Ascending aorta (tissue), 2 donors: ENCODE measurements at regions not wholly inside any gene's neighbourhood (a gene's known extent, or its start where the extent isn't known, plus 50 kb on each side); places are given as distances from the start of the nearest gene placed in this dataset.

Source experiments
- DNase-seq, 2 donors: peaks; one replicate each; pipeline ENCODE4 v3.0.0-alpha.2; 2019; ENCODE audit warnings: low spot score in 2 of 2
- H3K27ac ChIP-seq, 2 donors: fragments of 200-600 bp; sonication (generic); one replicate each; pipeline ENCODE4 v1.5.1; 2016 to 2017; ENCODE audit warnings: mild to moderate bottlenecking in 1 of 2
- H3K27me3 ChIP-seq: fragments of 200-600 bp; sonication (generic); one replicate; pipeline ENCODE4 v1.5.1; 2017
- H3K36me3 ChIP-seq, 2 donors: fragments of 200-600 bp; sonication (generic); one replicate each; pipeline ENCODE4 v1.5.1; 2016
- H3K4me1 ChIP-seq, 2 donors: fragments of 200-600 bp; sonication (generic); one replicate each; pipeline ENCODE4 v1.5.1; 2016 to 2017; ENCODE audit warnings: mild to moderate bottlenecking in 1 of 2
- H3K4me3 ChIP-seq, 2 donors: fragments of 200-600 bp; sonication (generic); one replicate each; pipeline ENCODE4 v1.5.1; 2016 to 2017; ENCODE audit warnings: mild to moderate bottlenecking in 1 of 2
- H3K9me3 ChIP-seq, 2 donors: fragments of 200-600 bp; sonication (generic); one replicate each; pipeline ENCODE4 v1.5.1; 2016
- intact Hi-C: fragments of 100-400 bp; cut with DNase I; formaldehyde crosslinking; loops from one replicate; pipeline ENCODE4 v1.15.1; 2023
- TF ChIP-seq, protein P1 (sequence below), 3 experiments: fragments of 200-600 bp in 2 of 3; fragments of 450-650 bp in 1 of 3; sonication (generic) in 2 of 3; IDR thresholded peaks; one replicate each; pipeline ENCODE4 v1.5.1; 2016 to 2019; ENCODE audit warnings: antibody characterized with exemption in 3 of 3, mild to moderate bottlenecking in 1 of 3, moderate library complexity in 1 of 3

DNA sequence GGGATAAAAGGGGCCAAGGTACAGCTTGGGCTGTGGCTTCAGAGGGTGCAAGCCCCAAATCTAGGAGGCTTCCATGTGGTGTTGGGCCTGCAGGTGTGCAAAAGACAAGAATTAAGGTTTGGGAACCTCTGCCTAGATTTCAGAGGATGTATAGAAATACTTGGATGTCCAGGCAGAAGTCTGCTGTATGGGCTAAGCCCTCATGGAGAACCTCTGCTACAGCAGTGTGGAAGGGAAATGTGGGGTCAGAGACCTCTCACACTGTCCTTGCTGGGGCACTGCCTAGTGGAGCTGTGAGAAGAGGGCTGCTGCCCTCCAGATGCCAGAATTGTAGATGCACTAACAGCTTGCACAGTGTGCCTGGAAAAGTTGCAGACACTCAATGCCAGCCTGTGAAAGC lies 880.6 kb upstream of the ID2 start:
- H3K27ac ChIP-seq: no peak overlapping the region
- H3K36me3 ChIP-seq: no peaks in the 10 kb centered on the region
- DNase-seq: no peak
- intact Hi-C loops: no loop called here
- H3K4me1 ChIP-seq: no peaks in the 10 kb centered on the region
- H3K27me3 ChIP-seq: no peaks in the 10 kb centered on the region
- TF ChIP-seq, protein P1, sequence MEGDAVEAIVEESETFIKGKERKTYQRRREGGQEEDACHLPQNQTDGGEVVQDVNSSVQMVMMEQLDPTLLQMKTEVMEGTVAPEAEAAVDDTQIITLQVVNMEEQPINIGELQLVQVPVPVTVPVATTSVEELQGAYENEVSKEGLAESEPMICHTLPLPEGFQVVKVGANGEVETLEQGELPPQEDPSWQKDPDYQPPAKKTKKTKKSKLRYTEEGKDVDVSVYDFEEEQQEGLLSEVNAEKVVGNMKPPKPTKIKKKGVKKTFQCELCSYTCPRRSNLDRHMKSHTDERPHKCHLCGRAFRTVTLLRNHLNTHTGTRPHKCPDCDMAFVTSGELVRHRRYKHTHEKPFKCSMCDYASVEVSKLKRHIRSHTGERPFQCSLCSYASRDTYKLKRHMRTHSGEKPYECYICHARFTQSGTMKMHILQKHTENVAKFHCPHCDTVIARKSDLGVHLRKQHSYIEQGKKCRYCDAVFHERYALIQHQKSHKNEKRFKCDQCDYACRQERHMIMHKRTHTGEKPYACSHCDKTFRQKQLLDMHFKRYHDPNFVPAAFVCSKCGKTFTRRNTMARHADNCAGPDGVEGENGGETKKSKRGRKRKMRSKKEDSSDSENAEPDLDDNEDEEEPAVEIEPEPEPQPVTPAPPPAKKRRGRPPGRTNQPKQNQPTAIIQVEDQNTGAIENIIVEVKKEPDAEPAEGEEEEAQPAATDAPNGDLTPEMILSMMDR (IDR thresholded peaks at IDR 0.05): no peak
- no peak overlapping the region for H3K4me3 ChIP-seq
- H3K9me3 ChIP-seq: no peaks in the 10 kb centered on the region

DNA sequence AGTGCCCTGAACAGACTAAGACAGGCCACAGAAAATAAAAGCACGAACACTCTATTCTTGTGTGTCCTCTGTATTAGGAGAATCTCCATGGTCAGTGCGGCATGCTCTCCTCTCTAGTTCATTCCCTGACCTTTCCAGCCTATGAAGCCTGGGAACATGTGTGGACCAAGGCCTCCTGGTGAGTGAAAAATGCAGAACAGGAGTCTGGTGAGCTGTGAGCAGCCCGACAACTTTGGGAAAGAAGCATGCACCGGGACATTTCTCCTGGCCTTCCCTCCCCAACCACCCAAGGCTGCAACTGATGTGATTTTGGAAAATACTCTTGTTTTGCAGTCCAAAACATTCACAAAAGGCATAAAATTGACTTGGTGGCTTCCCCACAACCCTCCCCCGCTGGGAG lies 878.3 kb upstream of the ID2 start:
- no peaks in the 10 kb centered on the region for H3K4me1 ChIP-seq
- no peaks in the 10 kb centered on the region for H3K36me3 ChIP-seq
- no peak overlapping the region for H3K27ac ChIP-seq
- no peak overlapping the region for H3K4me3 ChIP-seq
- H3K27me3 ChIP-seq: no peaks in the 10 kb centered on the region
- intact Hi-C loops: no loop called here
- TF ChIP-seq, protein P1 (IDR thresholded peaks at IDR 0.05): no peak
- H3K9me3 ChIP-seq: no peaks in the 10 kb centered on the region
- DNase-seq: no peak

DNA sequence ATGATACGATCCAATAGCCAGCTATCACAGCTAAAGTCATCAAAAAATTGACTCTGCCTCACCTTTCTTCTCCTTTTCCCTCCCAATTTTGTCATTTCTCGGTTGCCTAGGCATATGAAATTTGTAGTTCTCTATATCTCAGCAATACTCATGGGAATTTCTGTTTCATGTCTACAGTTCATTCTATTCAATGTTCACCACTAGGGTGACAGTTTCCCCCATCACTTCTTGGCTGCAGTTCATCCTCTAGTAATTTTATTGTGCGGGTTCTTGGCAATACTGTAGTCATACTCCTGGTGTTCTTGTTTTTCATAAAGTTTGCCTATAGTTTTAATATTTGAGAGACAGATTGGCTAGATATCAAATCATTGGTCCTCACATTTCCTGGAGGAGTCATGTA lies 872.2 kb upstream of the ID2 start:
- DNase-seq: no peak
- Histone ChIP-seq H3K4me1 (no peaks in the 10 kb centered on the region), H3K9me3 (no peaks in the 10 kb centered on the region), H3K27ac (no peak overlapping the region), H3K4me3 (no peak overlapping the region), H3K36me3 (no peaks in the 10 kb centered on the region), H3K27me3 (no peaks in the 10 kb centered on the region)
- TF ChIP-seq, protein P1 (IDR thresholded peaks at IDR 0.05): no peak
- intact Hi-C loops: no loop called here

DNA sequence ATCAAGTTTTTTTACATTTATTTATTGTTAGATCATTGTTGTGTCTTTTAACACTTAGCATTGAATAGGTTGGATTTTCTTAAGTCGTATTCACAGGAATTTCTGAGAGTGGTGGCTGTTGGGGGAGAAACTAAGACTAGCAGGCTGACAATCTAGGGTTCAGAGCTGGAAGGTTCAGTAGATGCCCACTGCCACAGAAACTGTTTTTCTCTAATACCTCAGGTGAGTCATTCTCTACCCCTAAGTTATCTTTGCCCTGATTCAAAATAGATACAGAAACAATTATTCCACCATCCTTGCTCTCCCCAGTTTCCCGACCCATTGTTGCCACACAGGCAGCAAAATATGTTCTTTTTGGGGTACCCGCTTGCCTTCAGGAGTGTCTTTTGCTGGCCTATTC lies 870.8 kb upstream of the ID2 start:
- Histone ChIP-seq H3K27ac (no peak overlapping the region), H3K36me3 (no peaks in the 10 kb centered on the region), H3K4me1 (no peaks in the 10 kb centered on the region), H3K9me3 (no peaks in the 10 kb centered on the region), H3K27me3 (no peaks in the 10 kb centered on the region), H3K4me3 (no peak overlapping the region)
- intact Hi-C loops: no loop called here
- no peak for DNase-seq
- TF ChIP-seq, protein P1 (IDR thresholded peaks at IDR 0.05): no peak

DNA sequence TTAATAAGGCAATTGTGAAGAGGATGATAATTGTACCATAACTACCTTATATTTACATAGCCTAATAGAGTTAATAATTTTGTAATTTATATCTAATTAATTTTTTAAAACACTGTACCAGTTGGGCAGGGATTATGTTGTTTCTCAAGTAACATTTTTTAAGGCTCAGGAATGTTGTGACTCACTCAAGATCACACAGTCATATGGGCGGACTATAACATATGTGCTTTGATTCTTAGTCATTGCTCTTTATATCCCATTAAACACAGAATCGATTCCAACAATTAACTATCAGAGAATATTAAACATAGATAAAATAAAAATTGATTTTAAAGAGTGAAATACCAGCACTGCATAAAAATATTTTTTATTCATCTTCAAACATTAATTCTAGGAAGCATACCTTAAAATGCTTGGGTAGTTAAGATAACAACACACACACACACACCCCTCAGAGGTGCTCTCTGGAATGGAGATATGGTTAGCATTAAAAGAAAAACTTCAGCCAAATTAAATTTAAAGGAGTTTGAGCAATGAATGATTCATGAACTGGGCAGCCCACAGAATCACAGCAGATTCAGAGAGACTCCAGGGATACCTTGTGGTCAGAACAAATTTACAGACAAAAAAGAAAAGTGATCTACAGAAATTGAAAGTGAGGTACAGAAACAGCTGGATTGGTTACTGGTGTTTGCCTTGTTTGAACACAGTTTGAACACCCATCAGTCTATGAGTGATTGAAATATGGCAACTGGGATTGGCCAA lies 869.4 kb upstream of the ID2 start:
- Histone ChIP-seq H3K9me3 (no peaks in the 10 kb centered on the region), H3K4me3 (no peak overlapping the region), H3K4me1 (no peaks in the 10 kb centered on the region), H3K27ac (no peak overlapping the region), H3K27me3 (no peaks in the 10 kb centered on the region), H3K36me3 (no peaks in the 10 kb centered on the region)
- DNase-seq: no peak
- TF ChIP-seq, protein P1 (IDR thresholded peaks at IDR 0.05): no peak
- intact Hi-C loops: no loop called here
